GM23338 (cell line): ENCODE measurements at regions not wholly inside any gene's neighbourhood (a gene's known extent, or its start where the extent isn't known, plus 50 kb on each side); places are given as distances from the start of the nearest gene placed in this dataset.

ENCODE experiments used
- ATAC-seq: fragments of 200-7000 bp; cut with Tn5 transposase; 3 replicates; pipeline ENCODE4 v1.9.1; 2020
- DNase-seq: peaks from one replicate; pipeline ENCODE4 v3.0.0-alpha.2; 2015; ENCODE audit warnings: low spot score
- H2AFZ ChIP-seq: fragments of 200-600 bp; sonication (generic); 2 replicates; pipeline ENCODE4 v1.8.0; 2016; ENCODE audit warnings: antibody characterized with exemption, mild to moderate bottlenecking, moderate library complexity
- H3F3A ChIP-seq: fragments of 200-600 bp; sonication (generic); replicated peaks from 2 replicates; pipeline ENCODE4 v1.8.0; 2017; ENCODE audit warnings: antibody characterized with exemption, mixed run types, low read depth
- H3K27ac ChIP-seq: fragments of 200-600 bp; sonication (generic); 2 replicates; pipeline ENCODE4 v1.6.1; 2016; ENCODE audit warnings: low read depth
- H3K27me3 ChIP-seq: fragments of 200-600 bp; sonication (generic); 2 replicates; pipeline ENCODE4 v1.8.0; 2016; ENCODE audit warnings: mild to moderate bottlenecking, mixed run types, moderate library complexity; ENCODE audit not compliant: insufficient read depth
- H3K36me3 ChIP-seq: fragments of 200-600 bp; sonication (generic); 2 replicates; pipeline ENCODE4 v1.8.0; 2016; ENCODE audit warnings: mild to moderate bottlenecking; ENCODE audit not compliant: insufficient read depth
- H3K4me1 ChIP-seq: fragments of 200-600 bp; sonication (generic); 2 replicates; pipeline ENCODE4 v1.8.0; 2016; ENCODE audit warnings: mild to moderate bottlenecking, moderate library complexity; ENCODE audit not compliant: insufficient read depth
- H3K4me2 ChIP-seq: fragments of 200-600 bp; sonication (generic); 2 replicates; pipeline ENCODE4 v1.7.1; 2017; ENCODE audit warnings: mixed run types
- H3K4me3 ChIP-seq: fragments of 200-600 bp; sonication (generic); 2 replicates; pipeline ENCODE4 v1.6.1; 2016; ENCODE audit warnings: mixed run types
- H3K79me2 ChIP-seq: fragments of 200-600 bp; sonication (generic); replicated peaks from 2 replicates; pipeline ENCODE4 v1.8.0; 2017; ENCODE audit warnings: mild to moderate bottlenecking; ENCODE audit not compliant: insufficient read depth
- H3K9me2 ChIP-seq: fragments of 200-600 bp; sonication (generic); 2 replicates; pipeline ENCODE4 v1.8.0; 2017; ENCODE audit not compliant: insufficient read depth
- H4K20me1 ChIP-seq: fragments of 200-600 bp; sonication (generic); replicated peaks from 2 replicates; pipeline ENCODE4 v1.8.0; 2017; ENCODE audit warnings: mild to moderate bottlenecking; ENCODE audit not compliant: insufficient read depth
- H3K27ac Mint-ChIP-seq: 2 replicates; pipeline ENCODE4 v1.8.0; 2020; ENCODE audit warnings: inconsistent platforms, mild to moderate bottlenecking, moderate library complexity, mixed read lengths
- H3K27me3 Mint-ChIP-seq: 3 replicates; pipeline ENCODE4 v1.8.0; 2022; ENCODE audit warnings: low read depth, mild to moderate bottlenecking, moderate library complexity, mixed read lengths, inconsistent platforms; ENCODE audit not compliant: insufficient read depth, poor library complexity
- H3K36me3 Mint-ChIP-seq: 3 replicates; pipeline ENCODE4 v1.8.0; 2021; ENCODE audit warnings: low read depth, mild to moderate bottlenecking, inconsistent platforms, moderate library complexity, mixed read lengths
- H3K4me1 Mint-ChIP-seq: 3 replicates; pipeline ENCODE4 v1.8.0; 2020; ENCODE audit warnings: mild to moderate bottlenecking, inconsistent platforms, mixed read lengths
- H3K4me3 Mint-ChIP-seq: 3 replicates; pipeline ENCODE4 v1.8.0; 2021; ENCODE audit warnings: moderate library complexity, mild to moderate bottlenecking, inconsistent platforms, mixed read lengths
- H3K9me3 Mint-ChIP-seq: 3 replicates; pipeline ENCODE4 v1.8.0; 2020; ENCODE audit warnings: moderate library complexity, mild to moderate bottlenecking, inconsistent platforms, mixed read lengths
- CREB1 ChIP-seq: fragments of 250-450 bp; sonication (Bioruptor Pico); IDR thresholded peaks from 2 replicates; pipeline ENCODE4 v1.5.0; 2020; ENCODE audit warnings: low read depth, mild to moderate bottlenecking, moderate library complexity
- CTCF ChIP-seq, 2 experiments: fragments of 200-600 bp in 1 of 2; sonication (generic) in 1 of 2; conservative IDR thresholded peaks; 2 replicates each; pipeline versions ENCODE4 v1.5.1 to v1.6.1; 2016 to 2017; ENCODE audit warnings: antibody characterized with exemption in 2 of 2, low read depth in 2 of 2, mild to moderate bottlenecking in 2 of 2, moderate library complexity in 1 of 2
- ETS1 ChIP-seq: IDR thresholded peaks from 2 replicates; pipeline ENCODE4 v1.6.1; 2016; ENCODE audit warnings: antibody characterized with exemption
- EZH2 ChIP-seq: fragments of 200-600 bp; sonication (generic); IDR thresholded peaks from one replicate; pipeline ENCODE4 v1.8.0; 2017; ENCODE audit warnings: antibody characterized with exemption, mild to moderate bottlenecking, low read depth; ENCODE audit not compliant: unreplicated experiment
- EZH2phosphoT487 ChIP-seq: fragments of 200-600 bp; sonication (generic); IDR thresholded peaks from one replicate; pipeline ENCODE4 v1.8.1; 2018; ENCODE audit warnings: antibody characterized with exemption; ENCODE audit not compliant: unreplicated experiment
- JUNB ChIP-seq: IDR thresholded peaks from one replicate; pipeline ENCODE4 v1.6.1; 2016; ENCODE audit warnings: antibody characterized with exemption; ENCODE audit not compliant: unreplicated experiment
- NANOG ChIP-seq: IDR thresholded peaks from 2 replicates; pipeline ENCODE4 v1.6.1; 2016; ENCODE audit warnings: antibody characterized with exemption, borderline replicate concordance
- POLR2AphosphoS5 ChIP-seq: IDR thresholded peaks from 2 replicates; pipeline ENCODE4 v1.6.1; 2016; ENCODE audit warnings: antibody characterized with exemption, low read depth
- REST ChIP-seq: IDR thresholded peaks from one replicate; pipeline ENCODE4 v1.6.1; 2018; ENCODE audit warnings: antibody characterized with exemption; ENCODE audit not compliant: unreplicated experiment
- STAT1 ChIP-seq: IDR thresholded peaks from one replicate; pipeline ENCODE4 v1.6.1; 2016; ENCODE audit warnings: antibody characterized with exemption; ENCODE audit not compliant: unreplicated experiment
- ZNF114 ChIP-seq: fragments of 250-450 bp; sonication (Bioruptor Pico); IDR thresholded peaks from 2 replicates; pipeline ENCODE4 v1.5.0; 2020; ENCODE audit warnings: mild to moderate bottlenecking, moderate library complexity
- ZNF331 ChIP-seq: fragments of 250-450 bp; sonication (Bioruptor Pico); IDR thresholded peaks from 2 replicates; pipeline ENCODE4 v1.5.0; 2020; ENCODE audit warnings: low read depth, mild to moderate bottlenecking, moderate library complexity
- ZNF462 ChIP-seq: fragments of 250-450 bp; sonication (Bioruptor Pico); IDR thresholded peaks from 2 replicates; pipeline ENCODE4 v1.5.0; 2020; ENCODE audit warnings: mild to moderate bottlenecking, moderate library complexity

- no peaks in the 10 kb centered on the region for H4K20me1 ChIP-seq
- DNase-seq (no peak), ATAC-seq (no peak)
- Mint-ChIP-seq H3K4me3 (no peak overlapping the region), H3K4me1 (no peaks in the 10 kb centered on the region; the same call in 2 of the 3 replicates), H3K27ac (no peak overlapping the region), H3K36me3 (no peaks in the 10 kb centered on the region), H3K9me3 (no peaks in the 10 kb centered on the region), H3K27me3 (no peaks in the 10 kb centered on the region)
- H2AFZ ChIP-seq, result no peak overlapping the region
- no peak overlapping the region for H3K4me2 ChIP-seq
- no peaks in the 10 kb centered on the region for H3K79me2 ChIP-seq
- no peaks in the 10 kb centered on the region for H3K27me3 ChIP-seq
- H3K4me3 ChIP-seq, result no peak overlapping the region
- H3F3A ChIP-seq, result no peaks in the 10 kb centered on the region
- no peaks in the 10 kb centered on the region for H3K9me2 ChIP-seq
- TF ChIP-seq ETS1, result no peak
- TF ChIP-seq EZH2phosphoT487, result no peak
- TF ChIP-seq REST, result no peak
- no peak for TF ChIP-seq ZNF114
- no peak for TF ChIP-seq NANOG
- TF ChIP-seq JUNB, result no peak
- TF ChIP-seq STAT1, result no peak
- TF ChIP-seq POLR2AphosphoS5, result no peak
- no peak for TF ChIP-seq ZNF331
- no peak for TF ChIP-seq CTCF (conservative IDR thresholded peaks at IDR 0.05; ENCODE audit: low read depth in 2 of 2)
- TF ChIP-seq ZNF462 (CRISPR knock-in tag), result no peak
- no peak for TF ChIP-seq EZH2
- no peak for TF ChIP-seq CREB1
- H3K4me1 ChIP-seq, result no peaks in the 10 kb centered on the region
- no peaks in the 10 kb centered on the region for H3K36me3 ChIP-seq
- H3K27ac ChIP-seq, result no peak overlapping the region
Measured at GRCh38 chrX:124475358-124475757, 129.0 kb downstream of the SH2D1A start.
